HEK293 (cell line): ENCODE measurements at regions not wholly inside any gene's neighbourhood (a gene's known extent, or its start where the extent isn't known, plus 50 kb on each side); places are given as distances from the start of the nearest gene placed in this dataset.
"Not testable (repeated sequence)": the region's sequence is repeated elsewhere in the genome, so short reads cannot be mapped to it uniquely, and the experiment has no call there.

ENCODE experiments used
- CTCF ChIA-PET: fragments of 350-600 bp; formaldehyde crosslinking; extraction: SDS; loops from one replicate; lab custom pipeline; 2021; ENCODE audit warnings: antibody characterized with exemption; lab: Yijun Ruan, JAX
- POLR2A ChIA-PET: fragments of 300-600 bp; formaldehyde crosslinking; extraction: SDS; loops from one replicate; lab custom pipeline; 2020; ENCODE audit warnings: antibody characterized with exemption, inconsistent platforms; lab: Yijun Ruan, JAX
- H3K27ac ChIP-seq: fragments of 200-500 bp; sonication (Bioruptor generic); 2 replicates; pipeline ENCODE4 v1.5.1; 2014; ENCODE audit warnings: low read depth, low read length, control low read depth, inconsistent platforms; ENCODE audit errors: extremely low read depth
- H3K36me3 ChIP-seq, 2 experiments: fragments of 200-500 bp in 1 of 2; sonication (Bioruptor generic) in 1 of 2; 1 replicate in 1 of 2; 2 replicates in 1 of 2; pipeline ENCODE4 v1.5.1; 2014 to 2017; ENCODE audit warnings: inconsistent platforms in 2 of 2, low read length in 2 of 2; ENCODE audit not compliant: control insufficient read depth in 2 of 2, insufficient read depth in 1 of 2
- H3K4me1 ChIP-seq: fragments of 200-500 bp; sonication (Bioruptor generic); 2 replicates; pipeline ENCODE4 v1.5.1; 2014; ENCODE audit warnings: mild to moderate bottlenecking, low read length, inconsistent platforms; ENCODE audit not compliant: control insufficient read depth, insufficient read depth
- H3K4me3 ChIP-seq: 2 replicates; pipeline ENCODE4 v1.5.1; 2011; ENCODE audit warnings: low read depth, mild to moderate bottlenecking, control low read depth, low read length, moderate library complexity
- H3K9me3 ChIP-seq: fragments of 200-500 bp; sonication (Bioruptor generic); 2 replicates; pipeline ENCODE4 v1.5.1; 2014; ENCODE audit warnings: low read depth, low read length, inconsistent platforms; ENCODE audit not compliant: control insufficient read depth, insufficient read depth
- EGR2 ChIP-seq: fragments of 450-650 bp; formaldehyde crosslinking; IDR thresholded peaks from 2 replicates; pipeline ENCODE4 v1.5.1; 2016; ENCODE audit warnings: low read depth, missing biosample characterization, missing genetic modification characterization
- GFI1B ChIP-seq: fragments of 450-650 bp; formaldehyde crosslinking; IDR thresholded peaks from 2 replicates; pipeline ENCODE4 v1.5.1; 2016; ENCODE audit warnings: missing biosample characterization, missing genetic modification characterization
- GLIS1 ChIP-seq: fragments of 450-650 bp; formaldehyde crosslinking; IDR thresholded peaks from 2 replicates; pipeline ENCODE4 v1.5.1; 2016; ENCODE audit warnings: missing biosample characterization, missing genetic modification characterization
- HOXD13 ChIP-seq: sonication (generic); formaldehyde crosslinking; IDR thresholded peaks from 2 replicates; pipeline ENCODE4 v1.8.0; 2022; ENCODE audit warnings: missing genetic modification reagents, borderline replicate concordance
- IKZF3 ChIP-seq: fragments of 450-650 bp; IDR thresholded peaks from 2 replicates; pipeline ENCODE4 v1.5.0; 2018; ENCODE audit warnings: missing biosample characterization, mild to moderate bottlenecking, missing genetic modification characterization, moderate library complexity
- KLF1 ChIP-seq: fragments of 450-650 bp; formaldehyde crosslinking; IDR thresholded peaks from 2 replicates; pipeline ENCODE4 v1.5.1; 2016; ENCODE audit warnings: missing biosample characterization, missing genetic modification characterization
- KLF10 ChIP-seq: fragments of 450-650 bp; IDR thresholded peaks from 2 replicates; pipeline ENCODE4 v1.5.1; 2018; ENCODE audit warnings: missing biosample characterization, mild to moderate bottlenecking, missing genetic modification characterization
- KLF8 ChIP-seq: fragments of 450-650 bp; formaldehyde crosslinking; IDR thresholded peaks from 2 replicates; pipeline ENCODE4 v1.5.1; 2016; ENCODE audit warnings: missing biosample characterization, missing genetic modification characterization
- MZF1 ChIP-seq: fragments of 450-650 bp; formaldehyde crosslinking; IDR thresholded peaks from 2 replicates; pipeline ENCODE4 v1.5.1; 2017; ENCODE audit warnings: missing biosample characterization, missing genetic modification characterization, borderline replicate concordance
- OSR2 ChIP-seq: fragments of 450-650 bp; formaldehyde crosslinking; IDR thresholded peaks from 2 replicates; pipeline ENCODE4 v1.5.1; 2016; ENCODE audit warnings: missing biosample characterization, missing genetic modification characterization
- OVOL3 ChIP-seq: fragments of 450-650 bp; formaldehyde crosslinking; IDR thresholded peaks from 2 replicates; pipeline ENCODE4 v1.5.1; 2016; ENCODE audit warnings: missing biosample characterization, missing genetic modification characterization
- SCRT1 ChIP-seq: fragments of 450-650 bp; formaldehyde crosslinking; IDR thresholded peaks from 2 replicates; pipeline ENCODE4 v1.5.1; 2016; ENCODE audit warnings: missing biosample characterization, missing genetic modification characterization, borderline replicate concordance
- TCF7L2 ChIP-seq: IDR thresholded peaks from 2 replicates; pipeline ENCODE4 v1.6.1; 2011; ENCODE audit warnings: low read depth, mild to moderate bottlenecking, inconsistent platforms, low read length, moderate library complexity, borderline replicate concordance
- WT1 ChIP-seq: fragments of 450-650 bp; formaldehyde crosslinking; IDR thresholded peaks from 2 replicates; pipeline ENCODE4 v1.5.1; 2016; ENCODE audit warnings: missing biosample characterization, missing genetic modification characterization
- ZBTB1 ChIP-seq: fragments of 450-650 bp; formaldehyde crosslinking; IDR thresholded peaks from 2 replicates; pipeline ENCODE4 v1.5.1; 2016; ENCODE audit warnings: missing biosample characterization, missing genetic modification characterization
- ZBTB8A ChIP-seq: fragments of 450-650 bp; formaldehyde crosslinking; IDR thresholded peaks from 2 replicates; pipeline ENCODE4 v1.5.1; 2016; ENCODE audit warnings: missing biosample characterization, missing genetic modification characterization
- ZNF10 ChIP-seq: fragments of 450-650 bp; formaldehyde crosslinking; IDR thresholded peaks from 2 replicates; pipeline ENCODE4 v1.5.1; 2017; ENCODE audit warnings: missing biosample characterization, missing genetic modification characterization
- ZNF121 ChIP-seq: fragments of 450-650 bp; formaldehyde crosslinking; IDR thresholded peaks from 2 replicates; pipeline ENCODE4 v1.5.1; 2016; ENCODE audit warnings: missing biosample characterization, missing genetic modification characterization
- ZNF2 ChIP-seq: fragments of 450-650 bp; formaldehyde crosslinking; IDR thresholded peaks from 2 replicates; pipeline ENCODE4 v1.5.1; 2016; ENCODE audit warnings: missing biosample characterization, missing genetic modification characterization
- ZNF423 ChIP-seq: fragments of 450-650 bp; formaldehyde crosslinking; IDR thresholded peaks from 2 replicates; pipeline ENCODE4 v1.5.1; 2016; ENCODE audit warnings: missing biosample characterization, missing genetic modification characterization
- ZNF561 ChIP-seq: fragments of 450-650 bp; IDR thresholded peaks from 2 replicates; pipeline ENCODE4 v1.5.1; 2018; ENCODE audit warnings: missing biosample characterization, missing genetic modification characterization, borderline replicate concordance
- ZNF596 ChIP-seq: fragments of 450-650 bp; IDR thresholded peaks from 2 replicates; pipeline ENCODE4 v1.5.0; 2018; ENCODE audit warnings: missing biosample characterization, mild to moderate bottlenecking, missing genetic modification characterization, moderate library complexity
- ZNF629 ChIP-seq: fragments of 450-650 bp; formaldehyde crosslinking; IDR thresholded peaks from 2 replicates; pipeline ENCODE4 v1.5.1; 2017; ENCODE audit warnings: missing biosample characterization, missing genetic modification characterization
- ZNF639 ChIP-seq: fragments of 450-650 bp; formaldehyde crosslinking; IDR thresholded peaks from 2 replicates; pipeline ENCODE4 v1.5.1; 2016; ENCODE audit warnings: missing biosample characterization, missing genetic modification characterization
- ZNF843 ChIP-seq: fragments of 450-650 bp; formaldehyde crosslinking; IDR thresholded peaks from 2 replicates; pipeline ENCODE4 v1.5.1; 2016; ENCODE audit warnings: missing biosample characterization, missing genetic modification characterization
- ZSCAN23 ChIP-seq: fragments of 450-650 bp; formaldehyde crosslinking; IDR thresholded peaks from 2 replicates; pipeline ENCODE4 v1.5.1; 2016; ENCODE audit warnings: missing biosample characterization, missing genetic modification characterization
- ZSCAN30 ChIP-seq: fragments of 450-650 bp; IDR thresholded peaks from 2 replicates; pipeline ENCODE4 v1.5.1; 2018; ENCODE audit warnings: missing biosample characterization, mild to moderate bottlenecking, missing genetic modification characterization, moderate library complexity
- TF ChIP-seq, protein P1 (sequence below): fragments of 450-650 bp; IDR thresholded peaks from 2 replicates; pipeline ENCODE4 v1.5.1; 2018; ENCODE audit warnings: missing biosample characterization, mild to moderate bottlenecking, missing genetic modification characterization
- TF ChIP-seq, protein P2 (sequence below): fragments of 450-650 bp; formaldehyde crosslinking; IDR thresholded peaks from 2 replicates; pipeline ENCODE4 v1.5.1; 2016; ENCODE audit warnings: missing biosample characterization, missing genetic modification characterization
- TF ChIP-seq, protein P3 (sequence below): fragments of 450-650 bp; formaldehyde crosslinking; IDR thresholded peaks from 2 replicates; pipeline ENCODE4 v1.5.1; 2016; ENCODE audit warnings: missing biosample characterization, missing genetic modification characterization
- TF ChIP-seq, protein P4 (sequence below): fragments of 450-650 bp; formaldehyde crosslinking; IDR thresholded peaks from 2 replicates; pipeline ENCODE4 v1.5.1; 2017; ENCODE audit warnings: missing biosample characterization, missing genetic modification characterization

GRCh38 chr2:156781677-156782076, 345.5 kb downstream of the GPD2 start:
- H3K27ac ChIP-seq, H3K36me3 ChIP-seq, POLR2A ChIA-PET: not testable (repeated sequence)
- TF ChIP-seq, protein P1, sequence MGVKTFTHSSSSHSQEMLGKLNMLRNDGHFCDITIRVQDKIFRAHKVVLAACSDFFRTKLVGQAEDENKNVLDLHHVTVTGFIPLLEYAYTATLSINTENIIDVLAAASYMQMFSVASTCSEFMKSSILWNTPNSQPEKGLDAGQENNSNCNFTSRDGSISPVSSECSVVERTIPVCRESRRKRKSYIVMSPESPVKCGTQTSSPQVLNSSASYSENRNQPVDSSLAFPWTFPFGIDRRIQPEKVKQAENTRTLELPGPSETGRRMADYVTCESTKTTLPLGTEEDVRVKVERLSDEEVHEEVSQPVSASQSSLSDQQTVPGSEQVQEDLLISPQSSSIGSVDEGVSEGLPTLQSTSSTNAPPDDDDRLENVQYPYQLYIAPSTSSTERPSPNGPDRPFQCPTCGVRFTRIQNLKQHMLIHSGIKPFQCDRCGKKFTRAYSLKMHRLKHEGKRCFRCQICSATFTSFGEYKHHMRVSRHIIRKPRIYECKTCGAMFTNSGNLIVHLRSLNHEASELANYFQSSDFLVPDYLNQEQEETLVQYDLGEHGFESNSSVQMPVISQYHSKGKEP (tag by site-specific recombination): peak; percentile 14; the same call in 1 of the 2 replicates
- peak; percentile 33; the same call in 1 of the 2 replicates for TF ChIP-seq EGR2 (tag by site-specific recombination)
- TF ChIP-seq KLF10 (tag by site-specific recombination): peak; percentile 60; the same call in 1 of the 2 replicates
- TF ChIP-seq GFI1B (tag by site-specific recombination): peak; percentile 93
- peak; percentile 95 for TF ChIP-seq WT1 (tag by site-specific recombination)
- peak; percentile 98 for TF ChIP-seq OVOL3 (tag by site-specific recombination)
- 0 out of 2 replicates have a peak, but pooled peaks have one; percentile 20 for TF ChIP-seq ZSCAN23
- peak; percentile 67 for TF ChIP-seq ZNF629 (tag by site-specific recombination)
- TF ChIP-seq, protein P2, sequence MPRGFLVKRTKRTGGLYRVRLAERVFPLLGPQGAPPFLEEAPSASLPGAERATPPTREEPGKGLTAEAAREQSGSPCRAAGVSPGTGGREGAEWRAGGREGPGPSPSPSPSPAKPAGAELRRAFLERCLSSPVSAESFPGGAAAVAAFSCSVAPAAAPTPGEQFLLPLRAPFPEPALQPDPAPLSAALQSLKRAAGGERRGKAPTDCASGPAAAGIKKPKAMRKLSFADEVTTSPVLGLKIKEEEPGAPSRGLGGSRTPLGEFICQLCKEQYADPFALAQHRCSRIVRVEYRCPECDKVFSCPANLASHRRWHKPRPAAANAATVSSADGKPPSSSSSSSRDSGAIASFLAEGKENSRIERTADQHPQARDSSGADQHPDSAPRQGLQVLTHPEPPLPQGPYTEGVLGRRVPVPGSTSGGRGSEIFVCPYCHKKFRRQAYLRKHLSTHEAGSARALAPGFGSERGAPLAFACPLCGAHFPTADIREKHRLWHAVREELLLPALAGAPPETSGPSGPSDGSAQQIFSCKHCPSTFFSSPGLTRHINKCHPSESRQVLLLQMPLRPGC (tag by site-specific recombination): peak; percentile 84
- TF ChIP-seq, protein P3, sequence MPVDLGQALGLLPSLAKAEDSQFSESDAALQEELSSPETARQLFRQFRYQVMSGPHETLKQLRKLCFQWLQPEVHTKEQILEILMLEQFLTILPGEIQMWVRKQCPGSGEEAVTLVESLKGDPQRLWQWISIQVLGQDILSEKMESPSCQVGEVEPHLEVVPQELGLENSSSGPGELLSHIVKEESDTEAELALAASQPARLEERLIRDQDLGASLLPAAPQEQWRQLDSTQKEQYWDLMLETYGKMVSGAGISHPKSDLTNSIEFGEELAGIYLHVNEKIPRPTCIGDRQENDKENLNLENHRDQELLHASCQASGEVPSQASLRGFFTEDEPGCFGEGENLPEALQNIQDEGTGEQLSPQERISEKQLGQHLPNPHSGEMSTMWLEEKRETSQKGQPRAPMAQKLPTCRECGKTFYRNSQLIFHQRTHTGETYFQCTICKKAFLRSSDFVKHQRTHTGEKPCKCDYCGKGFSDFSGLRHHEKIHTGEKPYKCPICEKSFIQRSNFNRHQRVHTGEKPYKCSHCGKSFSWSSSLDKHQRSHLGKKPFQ (tag by site-specific recombination): peak; percentile 84
- peak; percentile 99 for TF ChIP-seq ZNF843
- TF ChIP-seq ZNF2 (tag by site-specific recombination): peak; percentile 57; the same call in 1 of the 2 replicates
- TF ChIP-seq IKZF3 (tag by site-specific recombination): 0 out of 2 replicates have a peak, but pooled peaks have one; percentile 15
- peak; percentile 73; the same call in 1 of the 2 replicates for TF ChIP-seq ZNF639 (tag by site-specific recombination)
- TF ChIP-seq ZBTB1: peak; percentile 55; the same call in 1 of the 2 replicates
- TF ChIP-seq OSR2 (tag by site-specific recombination): peak; percentile 97
- peak; percentile 81 for TF ChIP-seq MZF1 (tag by site-specific recombination)
- TF ChIP-seq, protein P4, sequence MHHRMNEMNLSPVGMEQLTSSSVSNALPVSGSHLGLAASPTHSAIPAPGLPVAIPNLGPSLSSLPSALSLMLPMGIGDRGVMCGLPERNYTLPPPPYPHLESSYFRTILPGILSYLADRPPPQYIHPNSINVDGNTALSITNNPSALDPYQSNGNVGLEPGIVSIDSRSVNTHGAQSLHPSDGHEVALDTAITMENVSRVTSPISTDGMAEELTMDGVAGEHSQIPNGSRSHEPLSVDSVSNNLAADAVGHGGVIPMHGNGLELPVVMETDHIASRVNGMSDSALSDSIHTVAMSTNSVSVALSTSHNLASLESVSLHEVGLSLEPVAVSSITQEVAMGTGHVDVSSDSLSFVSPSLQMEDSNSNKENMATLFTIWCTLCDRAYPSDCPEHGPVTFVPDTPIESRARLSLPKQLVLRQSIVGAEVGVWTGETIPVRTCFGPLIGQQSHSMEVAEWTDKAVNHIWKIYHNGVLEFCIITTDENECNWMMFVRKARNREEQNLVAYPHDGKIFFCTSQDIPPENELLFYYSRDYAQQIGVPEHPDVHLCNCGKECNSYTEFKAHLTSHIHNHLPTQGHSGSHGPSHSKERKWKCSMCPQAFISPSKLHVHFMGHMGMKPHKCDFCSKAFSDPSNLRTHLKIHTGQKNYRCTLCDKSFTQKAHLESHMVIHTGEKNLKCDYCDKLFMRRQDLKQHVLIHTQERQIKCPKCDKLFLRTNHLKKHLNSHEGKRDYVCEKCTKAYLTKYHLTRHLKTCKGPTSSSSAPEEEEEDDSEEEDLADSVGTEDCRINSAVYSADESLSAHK (tag by site-specific recombination): peak; percentile 93
- peak; percentile 76 for TF ChIP-seq GLIS1 (tag by site-specific recombination)
- peak; percentile 83 for TF ChIP-seq HOXD13
- peak; percentile 49; the same call in 1 of the 2 replicates for TF ChIP-seq TCF7L2
- peak; percentile 43; the same call in 1 of the 2 replicates for TF ChIP-seq ZNF10 (tag by site-specific recombination)
- TF ChIP-seq ZSCAN30: peak; percentile 33; the same call in 1 of the 2 replicates
- TF ChIP-seq ZNF596 (tag by site-specific recombination): peak; percentile 34; the same call in 1 of the 2 replicates
- TF ChIP-seq KLF8 (tag by site-specific recombination): peak; percentile 88
- TF ChIP-seq SCRT1: peak; percentile 97
- TF ChIP-seq ZNF121 (tag by site-specific recombination): 0 out of 2 replicates have a peak, but pooled peaks have one; percentile 38
- peak; percentile 52; the same call in 1 of the 2 replicates for TF ChIP-seq ZNF423 (tag by site-specific recombination)
- TF ChIP-seq ZNF561 (tag by site-specific recombination): peak; percentile 76
- TF ChIP-seq KLF1: peak; percentile 72
- TF ChIP-seq ZBTB8A (tag by site-specific recombination): peak; percentile 20; the same call in 1 of the 2 replicates

More at GRCh38 chr2:156781677-156782076, 345.5 kb downstream of the GPD2 start:
- H3K9me3 ChIP-seq, CTCF ChIA-PET, H3K4me3 ChIP-seq, H3K4me1 ChIP-seq: not testable (repeated sequence)
